ENCODE measurements at regions not wholly inside any gene's neighbourhood (a gene's known extent, or its start where the extent isn't known, plus 50 kb on each side); places are given as distances from the start of the nearest gene placed in this dataset.

DNA sequence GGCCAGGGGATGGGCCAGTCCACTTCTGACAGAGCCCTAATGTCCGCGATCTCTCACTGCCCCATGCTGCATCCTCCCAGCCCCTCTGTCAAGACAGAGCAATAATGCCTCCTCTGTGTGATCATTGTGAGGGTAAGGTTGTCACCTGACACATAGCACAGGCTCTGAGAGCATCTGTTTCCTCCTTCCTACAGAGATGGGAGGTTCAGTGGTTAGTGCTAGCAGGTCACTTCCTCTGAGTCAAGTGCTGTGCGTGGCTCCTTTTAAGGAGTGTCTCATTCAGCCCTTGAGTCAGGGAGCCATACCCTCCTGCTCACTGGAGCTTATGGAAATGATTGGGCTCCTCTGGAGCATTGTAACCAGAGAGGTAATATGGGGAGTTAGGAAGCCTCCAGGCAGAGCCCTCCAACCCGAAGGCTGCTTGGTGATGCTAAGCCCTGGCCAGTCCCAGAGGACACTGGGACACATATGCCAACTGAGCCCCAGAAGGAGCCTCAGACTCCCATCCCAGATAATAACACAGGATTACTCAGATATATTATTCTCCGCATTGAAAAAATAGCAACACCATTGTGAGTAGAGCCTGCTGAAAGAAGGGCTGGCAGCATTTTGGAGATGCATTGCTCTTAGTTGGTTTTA, 189.0 kb downstream of the GALNT1 start:
- no peaks in the 10 kb centered on the region for H3K36me3 Mint-ChIP-seq (ENCODE audit: insufficient read depth)
- ATAC-seq (replicated peaks) (no peak), DNase-seq (no peak)
- H3K4me1 Mint-ChIP-seq (ENCODE audit: low read depth in 2 of 2) = no peaks in the 10 kb centered on the region
- H3K9me3 Mint-ChIP-seq = no peaks in the 10 kb centered on the region
- peaks cover 17 to 45% of the 10 kb centered on the region in 2 donors for H3K27me3 Mint-ChIP-seq
- no peak overlapping the region for H3K4me3 Mint-ChIP-seq
- no peak overlapping the region for H3K27ac Mint-ChIP-seq

DNA sequence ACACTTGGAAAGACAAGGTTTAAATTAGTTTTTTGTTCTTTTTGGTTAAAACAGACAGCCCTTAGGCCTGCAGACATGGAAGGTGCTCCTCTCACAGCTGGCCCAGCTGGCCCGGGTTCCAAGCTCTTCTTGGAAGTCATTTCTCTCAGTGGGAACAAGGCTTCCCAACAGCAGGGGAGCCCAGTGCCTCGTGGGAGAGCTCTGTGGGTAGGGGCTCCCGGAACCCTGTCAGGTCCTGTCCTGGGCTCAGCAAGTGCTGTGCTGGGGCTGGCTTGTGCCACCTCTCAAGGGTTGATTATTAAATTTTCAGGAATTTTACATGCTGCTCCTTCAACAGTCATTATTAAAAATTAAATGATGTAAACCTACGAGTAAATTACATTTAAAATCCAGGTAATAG, 189.6 kb downstream of the GALNT1 start:
- no peaks in the 10 kb centered on the region for H3K9me3 Mint-ChIP-seq
- peaks cover 18 to 48% of the 10 kb centered on the region in 2 donors for H3K27me3 Mint-ChIP-seq
- H3K4me3 Mint-ChIP-seq = no peak overlapping the region
- H3K36me3 Mint-ChIP-seq (ENCODE audit: insufficient read depth) = no peaks in the 10 kb centered on the region
- H3K27ac Mint-ChIP-seq = no peak overlapping the region
- H3K4me1 Mint-ChIP-seq (ENCODE audit: low read depth in 2 of 2) = no peaks in the 10 kb centered on the region
- no peak for ATAC-seq (replicated peaks)
- DNase-seq = no peak

DNA sequence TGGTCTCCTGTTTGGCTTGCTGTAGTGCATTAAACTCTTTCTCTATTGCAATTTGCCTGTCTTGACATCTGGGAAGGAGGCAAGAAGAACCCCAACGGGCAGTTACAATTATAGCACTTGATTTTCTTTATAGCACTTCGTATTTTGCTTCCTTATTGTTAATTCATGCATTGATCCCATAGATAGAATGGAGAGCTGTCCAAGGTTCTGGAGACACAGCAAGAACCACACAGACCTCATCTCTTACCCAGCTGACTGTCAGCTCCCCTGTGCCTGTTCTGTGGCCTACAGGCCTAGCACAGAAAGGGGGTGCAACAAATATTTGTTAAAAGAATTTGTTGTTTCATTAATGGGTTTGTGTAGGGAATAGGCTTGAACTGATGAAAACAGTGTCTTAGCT, 194.3 kb downstream of the GALNT1 start:
- Mint-ChIP-seq H3K36me3 (ENCODE audit: insufficient read depth) (no peaks in the 10 kb centered on the region), H3K4me1 (ENCODE audit: low read depth in 2 of 2) (no peaks in the 10 kb centered on the region), H3K9me3 (no peaks in the 10 kb centered on the region), H3K27me3 (peaks cover 31 to 58% of the 10 kb centered on the region in 2 donors), H3K4me3 (no peak overlapping the region), H3K27ac (no peak overlapping the region)
- ATAC-seq (replicated peaks) (no peak), DNase-seq (no peak)

DNA sequence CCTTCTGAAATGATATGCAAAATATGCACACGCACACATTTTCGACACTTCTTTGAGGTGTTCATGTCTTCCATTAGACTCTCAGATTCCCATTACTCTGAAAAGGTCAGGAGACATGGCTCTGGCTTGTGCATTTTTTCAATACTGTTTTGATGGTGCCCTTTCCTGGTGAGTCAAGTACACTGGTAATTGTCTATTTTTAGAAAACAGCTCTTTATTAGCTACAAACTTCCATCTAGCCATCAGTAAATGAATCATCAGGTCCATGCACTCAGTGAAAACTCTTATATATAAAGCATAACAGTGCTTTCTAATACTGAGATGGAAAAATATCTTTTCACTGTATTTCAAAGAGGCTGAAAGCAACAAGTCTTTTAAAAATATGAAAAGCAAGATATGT, 194.9 kb downstream of the GALNT1 start:
- ATAC-seq (replicated peaks) = no peak
- Mint-ChIP-seq H3K27ac (no peak overlapping the region), H3K27me3 (peaks cover 37 to 64% of the 10 kb centered on the region in 2 donors), H3K4me1 (ENCODE audit: low read depth in 2 of 2) (no peaks in the 10 kb centered on the region), H3K9me3 (no peaks in the 10 kb centered on the region), H3K4me3 (no peak overlapping the region), H3K36me3 (ENCODE audit: insufficient read depth) (no peaks in the 10 kb centered on the region)
- no peak for DNase-seq

DNA sequence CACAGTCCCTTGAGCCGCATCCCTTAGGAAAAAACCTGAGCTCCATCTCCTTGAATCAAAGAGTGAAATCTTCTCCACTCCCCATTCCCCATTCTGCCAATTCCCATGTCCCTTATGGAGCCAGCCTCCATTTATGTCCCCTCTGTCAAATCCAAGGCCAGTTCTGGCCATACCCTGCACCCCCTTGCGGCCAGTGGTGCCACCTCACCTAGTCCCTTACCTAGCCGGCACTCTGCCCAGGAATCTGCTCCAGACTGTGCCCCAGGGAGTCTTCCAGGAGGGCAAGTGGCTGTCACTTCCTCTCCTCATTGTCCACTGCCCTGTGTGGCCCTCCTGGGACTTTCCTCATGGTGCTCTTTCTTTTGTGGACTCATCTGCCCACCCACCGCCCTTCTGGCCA, 195.4 kb upstream of the RMP24 start:
- Mint-ChIP-seq H3K27ac (no peak overlapping the region), H3K36me3 (ENCODE audit: insufficient read depth) (no peaks in the 10 kb centered on the region), H3K4me1 (ENCODE audit: low read depth in 2 of 2) (no peaks in the 10 kb centered on the region), H3K9me3 (no peaks in the 10 kb centered on the region), H3K27me3 (peaks cover 40 to 66% of the 10 kb centered on the region in 2 donors), H3K4me3 (no peak overlapping the region)
- DNase-seq (no peak), ATAC-seq (replicated peaks) (no peak)

DNA sequence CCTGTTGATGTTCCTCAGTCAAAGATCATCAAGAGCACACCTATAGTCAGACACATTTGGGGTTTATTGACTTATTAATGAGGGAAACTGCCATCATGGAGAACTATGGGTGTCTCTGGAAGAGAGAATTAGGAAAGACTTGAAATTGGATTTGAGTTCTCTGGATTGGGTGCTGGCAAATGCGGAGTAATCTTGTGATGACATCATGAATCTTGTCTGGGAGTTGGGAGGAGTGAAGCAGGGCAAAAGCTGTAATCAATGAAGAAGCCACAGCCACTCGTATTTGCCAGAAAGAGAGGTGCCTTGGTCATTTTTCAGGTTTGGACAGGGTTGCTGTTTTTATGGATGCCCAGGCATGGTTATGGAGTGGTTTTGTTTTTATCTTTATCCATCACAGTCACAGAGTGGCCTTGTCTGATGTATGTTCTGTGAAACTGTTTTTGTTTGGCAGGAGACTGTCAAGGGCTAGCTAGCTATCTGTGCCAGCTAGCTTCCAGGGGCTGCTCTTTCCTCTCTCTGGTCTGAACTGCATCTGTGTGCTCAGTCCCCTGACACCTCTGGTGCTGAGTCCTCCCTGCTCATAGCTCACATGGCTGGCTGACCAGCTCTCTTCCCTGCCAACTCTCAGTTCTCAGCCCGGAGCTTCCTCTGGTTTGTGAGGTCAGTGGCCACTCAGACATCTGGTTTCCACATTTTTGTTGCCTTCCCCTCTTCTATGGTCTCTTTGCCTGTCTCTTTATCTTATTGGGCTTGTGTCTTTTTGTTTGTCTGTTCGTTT, 193.4 kb upstream of the RMP24 start:
- Mint-ChIP-seq H3K4me3 (no peak overlapping the region), H3K27ac (no peak overlapping the region), H3K36me3 (ENCODE audit: insufficient read depth) (no peaks in the 10 kb centered on the region), H3K27me3 (peaks cover 41 to 54% of the 10 kb centered on the region in 2 donors), H3K4me1 (ENCODE audit: low read depth in 2 of 2) (no peaks in the 10 kb centered on the region), H3K9me3 (no peaks in the 10 kb centered on the region)
- ATAC-seq (replicated peaks) (no peak), DNase-seq (no peak)

DNA sequence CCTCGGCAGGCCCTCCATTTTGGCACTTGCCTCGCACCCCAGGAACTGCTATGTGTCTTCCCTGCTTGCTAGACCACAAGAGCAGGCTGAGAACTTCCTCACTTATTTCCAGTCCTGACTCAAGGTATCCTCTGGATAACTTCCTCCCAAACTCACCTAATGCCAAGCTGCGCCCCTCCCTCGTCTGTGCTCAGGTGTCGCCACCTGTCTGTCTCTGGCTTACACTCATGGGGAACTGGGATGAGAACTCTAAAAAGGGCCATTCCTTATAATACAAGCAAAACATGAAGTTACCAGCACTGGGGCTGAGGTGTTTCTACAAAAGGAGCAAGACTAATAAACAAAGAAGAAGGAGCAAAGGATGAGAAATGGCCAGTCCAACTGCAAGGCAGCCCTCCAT, 191.5 kb upstream of the RMP24 start:
- H3K36me3 Mint-ChIP-seq (ENCODE audit: insufficient read depth) = no peaks in the 10 kb centered on the region
- DNase-seq = no peak
- no peaks in the 10 kb centered on the region for H3K9me3 Mint-ChIP-seq
- no peaks in the 10 kb centered on the region for H3K4me1 Mint-ChIP-seq (ENCODE audit: low read depth in 2 of 2)
- H3K27me3 Mint-ChIP-seq = peaks cover 33 to 45% of the 10 kb centered on the region in 2 donors
- ATAC-seq (replicated peaks) = no peak
- no peak overlapping the region for H3K27ac Mint-ChIP-seq
- no peak overlapping the region for H3K4me3 Mint-ChIP-seq

DNA sequence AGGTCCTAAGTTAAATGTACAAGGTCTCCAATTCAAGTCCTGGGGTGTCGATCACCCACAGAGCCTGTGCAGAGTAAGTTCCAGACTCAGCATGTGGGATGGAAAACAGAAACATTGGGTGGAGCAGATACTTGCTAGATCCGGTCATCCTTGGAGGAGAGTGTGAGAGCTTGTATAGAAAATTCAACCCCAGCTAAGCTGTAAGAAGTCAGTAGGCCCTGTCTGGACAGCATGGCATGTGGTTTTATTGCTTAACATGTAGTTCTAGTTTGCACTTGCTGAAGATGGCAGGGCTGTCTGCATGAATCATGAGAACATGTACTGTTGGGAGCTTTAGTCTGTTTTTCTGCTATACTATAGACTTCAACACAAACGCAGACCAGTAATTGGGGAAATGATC, 189.6 kb upstream of the RMP24 start:
- DNase-seq = no peak
- no peaks in the 10 kb centered on the region for H3K36me3 Mint-ChIP-seq (ENCODE audit: insufficient read depth)
- no peaks in the 10 kb centered on the region for H3K4me1 Mint-ChIP-seq (ENCODE audit: low read depth in 2 of 2)
- no peaks in the 10 kb centered on the region for H3K9me3 Mint-ChIP-seq
- no peak for ATAC-seq (replicated peaks)
- no peak overlapping the region for H3K4me3 Mint-ChIP-seq
- H3K27ac Mint-ChIP-seq = no peak overlapping the region
- peaks cover 35 to 43% of the 10 kb centered on the region in 2 donors for H3K27me3 Mint-ChIP-seq

DNA sequence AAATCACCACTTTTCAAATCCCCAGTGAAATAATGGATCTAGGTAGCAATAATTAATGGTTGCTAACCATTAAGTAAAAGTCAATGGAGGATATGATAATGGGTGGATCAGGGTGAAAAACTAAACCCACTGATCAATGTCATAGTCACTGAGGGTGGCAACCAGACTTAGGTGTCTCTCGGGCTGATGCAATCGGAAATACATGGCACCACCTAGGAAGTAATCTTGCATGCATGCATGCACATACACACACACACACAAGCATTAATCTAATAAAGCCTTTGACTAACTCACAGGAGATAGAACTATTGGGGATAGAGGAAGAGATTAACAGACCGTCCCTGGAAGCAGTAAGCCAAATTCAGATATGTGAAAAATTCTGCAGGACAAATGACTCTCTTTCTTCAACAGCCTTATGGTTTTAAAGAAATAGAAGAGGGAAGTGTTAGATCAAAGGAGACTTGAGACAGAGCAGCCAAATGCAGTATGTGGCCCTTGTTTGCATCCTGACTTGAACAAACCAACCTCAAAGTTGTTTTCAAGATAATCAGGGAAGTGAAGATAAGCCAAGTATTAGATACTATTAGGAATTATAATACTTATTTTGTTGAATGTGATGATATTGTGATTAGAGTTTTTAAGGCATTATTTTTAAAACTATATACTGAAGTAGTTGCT, 186.0 kb upstream of the RMP24 start:
- Mint-ChIP-seq H3K4me3 (no peak overlapping the region), H3K4me1 (ENCODE audit: low read depth in 2 of 2) (no peaks in the 10 kb centered on the region), H3K27ac (no peak overlapping the region), H3K9me3 (no peaks in the 10 kb centered on the region), H3K27me3 (peaks cover 42 to 47% of the 10 kb centered on the region in 2 donors), H3K36me3 (ENCODE audit: insufficient read depth) (no peaks in the 10 kb centered on the region)
- DNase-seq (no peak), ATAC-seq (replicated peaks) (no peak)

DNA sequence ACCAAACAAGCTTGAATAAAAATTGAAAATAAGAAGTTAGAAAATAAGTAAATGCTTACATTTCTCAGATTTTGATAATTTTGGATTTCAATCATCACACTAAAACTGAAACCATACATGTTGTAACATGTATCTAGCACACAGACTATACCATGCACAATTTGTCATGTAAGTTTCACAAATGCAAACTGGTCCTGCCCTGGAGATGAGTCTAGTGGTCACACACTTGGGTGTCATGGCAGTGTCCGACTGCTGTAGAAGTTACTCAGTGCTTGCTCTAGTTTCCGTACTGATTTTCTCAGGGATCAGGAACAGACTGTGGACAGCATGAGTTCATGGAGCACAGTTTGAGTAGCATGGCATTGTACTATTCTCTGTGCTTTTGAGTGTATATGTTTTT, 182.9 kb upstream of the RMP24 start:
- H3K27me3 Mint-ChIP-seq = peaks cover 38 to 54% of the 10 kb centered on the region in 2 donors
- H3K9me3 Mint-ChIP-seq = no peaks in the 10 kb centered on the region
- no peak for DNase-seq
- no peaks in the 10 kb centered on the region for H3K4me1 Mint-ChIP-seq (ENCODE audit: low read depth in 2 of 2)
- no peaks in the 10 kb centered on the region for H3K36me3 Mint-ChIP-seq (ENCODE audit: insufficient read depth)
- H3K4me3 Mint-ChIP-seq = no peak overlapping the region
- no peak overlapping the region for H3K27ac Mint-ChIP-seq
- ATAC-seq (replicated peaks) = no peak

DNA sequence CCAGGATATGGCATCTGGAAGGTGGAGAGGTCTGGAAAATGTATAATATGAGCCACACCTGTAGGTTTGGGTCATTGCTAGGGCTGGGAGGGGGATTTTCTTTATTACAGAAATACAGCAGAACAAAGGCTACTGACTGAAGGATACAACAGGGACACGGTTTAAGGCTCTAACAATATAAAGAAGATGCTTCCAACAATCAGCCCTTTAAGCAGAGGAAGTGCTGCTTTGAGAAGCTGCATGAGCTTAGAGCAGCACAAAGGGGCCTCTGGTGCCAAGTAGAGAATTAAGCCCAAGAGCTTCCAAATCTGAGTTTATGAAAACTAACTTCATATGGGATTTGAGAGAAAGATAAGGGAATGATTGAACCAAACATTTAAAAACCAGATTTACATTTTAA, 174.5 kb upstream of the RMP24 start:
- Mint-ChIP-seq H3K27ac (no peak overlapping the region), H3K36me3 (ENCODE audit: insufficient read depth) (no peaks in the 10 kb centered on the region), H3K4me3 (no peak overlapping the region), H3K9me3 (no peaks in the 10 kb centered on the region), H3K27me3 (peaks cover 26 to 32% of the 10 kb centered on the region in 2 donors), H3K4me1 (ENCODE audit: low read depth in 2 of 2) (no peaks in the 10 kb centered on the region)
- ATAC-seq (replicated peaks) (no peak), DNase-seq (no peak)

DNA sequence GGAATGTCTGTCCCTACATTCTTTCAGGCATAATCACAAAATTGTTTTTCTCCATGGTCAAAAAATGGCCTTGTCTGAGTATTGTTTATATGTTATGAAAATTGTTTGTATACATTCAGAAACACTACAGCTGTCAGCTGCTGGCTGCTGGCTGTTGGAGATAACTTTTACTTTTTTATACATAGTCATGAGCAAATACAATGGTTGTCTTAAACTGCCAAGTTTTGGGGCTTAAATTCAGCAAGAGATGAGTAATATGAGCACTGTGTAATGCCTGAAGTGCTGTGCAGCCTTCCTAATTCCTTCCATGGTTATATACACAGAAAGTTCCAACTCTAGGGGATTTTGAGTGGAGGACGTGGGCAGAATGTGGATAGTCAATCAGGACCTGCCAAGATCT, 168.9 kb upstream of the RMP24 start:
- no peak overlapping the region for H3K4me3 Mint-ChIP-seq
- no peaks in the 10 kb centered on the region for H3K36me3 Mint-ChIP-seq (ENCODE audit: insufficient read depth)
- no peak overlapping the region for H3K27ac Mint-ChIP-seq
- H3K27me3 Mint-ChIP-seq = peaks cover 31 to 57% of the 10 kb centered on the region in 2 donors
- no peaks in the 10 kb centered on the region for H3K4me1 Mint-ChIP-seq (ENCODE audit: low read depth in 2 of 2)
- ATAC-seq (replicated peaks) (no peak), DNase-seq (no peak)
- no peaks in the 10 kb centered on the region for H3K9me3 Mint-ChIP-seq

DNA sequence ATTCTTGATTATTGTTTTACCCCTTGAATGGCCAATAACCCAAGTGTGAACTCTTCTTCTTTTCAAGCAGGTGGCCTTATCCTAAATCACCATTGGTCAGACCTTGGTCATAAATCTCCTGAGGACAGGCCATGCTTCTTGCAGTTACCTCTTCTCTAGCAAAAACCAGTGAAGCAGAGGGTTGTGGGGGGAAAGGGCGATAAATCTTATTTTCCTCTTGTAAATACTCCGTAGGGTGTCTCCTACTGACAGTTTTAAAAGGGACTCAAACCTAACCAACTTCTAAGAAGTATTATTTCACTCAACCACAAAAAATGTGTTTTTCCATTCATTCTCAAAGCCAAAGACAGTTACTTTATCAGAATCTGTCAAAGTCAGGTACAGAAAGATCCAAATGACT, 168.1 kb upstream of the RMP24 start:
- peaks cover 39 to 64% of the 10 kb centered on the region in 2 donors for H3K27me3 Mint-ChIP-seq
- H3K9me3 Mint-ChIP-seq = no peaks in the 10 kb centered on the region
- no peak overlapping the region for H3K4me3 Mint-ChIP-seq
- no peaks in the 10 kb centered on the region for H3K36me3 Mint-ChIP-seq (ENCODE audit: insufficient read depth)
- ATAC-seq (replicated peaks) (no peak), DNase-seq (no peak)
- H3K4me1 Mint-ChIP-seq (ENCODE audit: low read depth in 2 of 2) = no peaks in the 10 kb centered on the region
- no peak overlapping the region for H3K27ac Mint-ChIP-seq

DNA sequence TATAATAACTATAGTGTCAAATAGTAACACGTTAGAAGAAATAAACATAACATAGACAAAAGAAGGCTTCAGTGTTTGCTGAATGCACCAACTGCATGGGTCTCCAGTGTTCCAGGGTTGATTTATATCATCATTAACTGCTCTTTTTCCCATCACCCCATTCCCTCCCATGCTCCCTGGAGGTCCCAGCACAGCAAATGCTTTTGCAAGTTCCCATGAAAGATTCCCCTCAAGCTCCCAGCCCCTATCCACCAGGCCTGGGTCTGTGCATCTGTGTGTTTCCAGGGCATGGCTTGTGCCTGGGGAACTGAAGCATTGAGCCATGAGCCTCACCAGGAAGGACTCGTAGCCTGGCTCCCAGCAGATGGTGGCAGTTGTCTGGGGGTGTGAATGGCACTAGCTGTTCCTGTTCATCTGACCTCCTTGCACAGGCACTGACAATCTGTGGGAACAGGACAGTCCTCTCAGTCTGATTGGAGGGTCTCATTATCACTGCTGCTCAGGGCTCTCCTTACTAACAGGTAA, 164.6 kb upstream of the RMP24 start:
- ATAC-seq (replicated peaks) (no peak), DNase-seq (no peak)
- no peaks in the 10 kb centered on the region for H3K9me3 Mint-ChIP-seq
- H3K27me3 Mint-ChIP-seq = peaks cover 57 to 61% of the 10 kb centered on the region in 2 donors
- no peaks in the 10 kb centered on the region for H3K4me1 Mint-ChIP-seq (ENCODE audit: low read depth in 2 of 2)
- H3K36me3 Mint-ChIP-seq (ENCODE audit: insufficient read depth) = no peaks in the 10 kb centered on the region
- H3K4me3 Mint-ChIP-seq = no peak overlapping the region
- no peak overlapping the region for H3K27ac Mint-ChIP-seq

Measured in effector memory CD8-positive, alpha-beta T cell (primary cell).